GM12878 (cell line): ENCODE measurements at regions not wholly inside any gene's neighbourhood (a gene's known extent, or its start where the extent isn't known, plus 50 kb on each side); places are given as distances from the start of the nearest gene placed in this dataset.

ENCODE experiments used
- ATAC-seq: fragments of 200-7000 bp; cut with Tn5 transposase; 3 replicates; pipeline ENCODE4 v1.9.1; 2020; ENCODE audit warnings: mild to moderate bottlenecking, moderate library complexity
- BruUV-seq: library from RNA; stranded (reverse); fragments of 400-500 nt; replicated peaks from 2 replicates; lab custom pipeline; 2021; lab: Mats Ljungman, UMichigan
- CTCF ChIA-PET: fragments of 300-600 bp; sonication (Branson Sonifier 250); formaldehyde crosslinking; extraction: SDS; loops from one replicate; lab custom pipeline; 2021; ENCODE audit warnings: inconsistent platforms; lab: Yijun Ruan, JAX
- POLR2A ChIA-PET: fragments of 350-600 bp; formaldehyde crosslinking; extraction: SDS; loops from one replicate; lab custom pipeline; 2021; ENCODE audit warnings: inconsistent platforms; lab: Charles Lee
- RAD21 ChIA-PET: fragments of 300-600 bp; sonication (Branson Sonifier 250); formaldehyde crosslinking; loops from one replicate; lab custom pipeline; 2023; ENCODE audit warnings: antibody characterized with exemption; ENCODE audit not compliant: unreplicated experiment; lab: Charles Lee
- SMC1A ChIA-PET: fragments of 300-600 bp; sonication (Branson Sonifier 250); formaldehyde crosslinking; loops from one replicate; lab custom pipeline; 2023; ENCODE audit not compliant: unreplicated experiment, uncharacterized antibody; lab: Charles Lee
- DNase-seq: peaks from one replicate; pipeline ENCODE4 v3.0.0-alpha.2; 2011; ENCODE audit warnings: low read depth, low spot score
- FAIRE-seq: peaks from 3 replicates; lab custom pipeline; 2011; peaks lifted over from hg19 to GRCh38; lab: Jason Lieb, UNC
- H2AFZ ChIP-seq: 2 replicates; pipeline ENCODE4 v1.6.0; 2011; ENCODE audit warnings: low read depth, low read length, control low read depth; ENCODE audit not compliant: control insufficient read depth
- H3K27ac ChIP-seq: 2 replicates; pipeline ENCODE4 v1.5.1; 2011; ENCODE audit warnings: control low read depth; ENCODE audit not compliant: control insufficient read depth, insufficient read depth
- H3K27me3 ChIP-seq, 2 experiments: replicated peaks in 1 of 2; 2 replicates each; pipeline versions ENCODE4 v1.6.0 to v1.6.1; 2011; ENCODE audit warnings: low read length in 1 of 2; ENCODE audit not compliant: control insufficient read depth in 2 of 2, insufficient read depth in 2 of 2
- H3K36me3 ChIP-seq, 2 experiments: 2 replicates each; pipeline ENCODE4 v1.5.1; 2011; ENCODE audit warnings: low read length in 1 of 2; ENCODE audit not compliant: control insufficient read depth in 2 of 2, insufficient read depth in 2 of 2
- H3K4me1 ChIP-seq: 2 replicates; pipeline ENCODE4 v1.6.1; 2011; ENCODE audit warnings: mild to moderate bottlenecking, low read length, moderate library complexity, mixed read lengths; ENCODE audit not compliant: control insufficient read depth, insufficient read depth
- H3K4me2 ChIP-seq: 2 replicates; pipeline ENCODE4 v1.6.0; 2011; ENCODE audit warnings: control low read depth; ENCODE audit not compliant: control insufficient read depth, insufficient read depth
- H3K4me3 ChIP-seq: fragments of 200-600 bp; sonication (generic); 2 replicates; pipeline ENCODE4 v1.5.1; 2016
- H3K79me2 ChIP-seq: 2 replicates; pipeline ENCODE4 v1.6.0; 2011; ENCODE audit warnings: low read length; ENCODE audit not compliant: control insufficient read depth, insufficient read depth
- H3K9ac ChIP-seq: 2 replicates; pipeline ENCODE4 v1.8.0; 2011; ENCODE audit warnings: low read length, control low read depth, mixed read lengths; ENCODE audit not compliant: control insufficient read depth, insufficient read depth
- H3K9me3 ChIP-seq: replicated peaks from 3 replicates; pipeline ENCODE4 v1.5.1; 2011; ENCODE audit warnings: mild to moderate bottlenecking, low read length; ENCODE audit not compliant: control insufficient read depth, insufficient read depth
- H4K20me1 ChIP-seq: 2 replicates; pipeline ENCODE4 v1.6.0; 2011; ENCODE audit not compliant: control insufficient read depth, insufficient read depth
- HDAC6 ChIP-seq: fragments of 200-600 bp; sonication (generic); IDR thresholded peaks from one replicate; pipeline ENCODE4 v1.8.0; 2017; ENCODE audit warnings: antibody characterized with exemption; ENCODE audit not compliant: unreplicated experiment
- NR2C1 ChIP-seq: fragments of 450-650 bp; IDR thresholded peaks from 2 replicates; pipeline ENCODE4 v1.6.1; 2017; ENCODE audit warnings: antibody characterized with exemption, mild to moderate bottlenecking, moderate library complexity
- PBX3 ChIP-seq: IDR thresholded peaks from 2 replicates; pipeline ENCODE4 v1.6.1; 2011; ENCODE audit warnings: mild to moderate bottlenecking, low read depth, low read length, moderate library complexity; ENCODE audit not compliant: insufficient replicate concordance
- WRNIP1 ChIP-seq: IDR thresholded peaks from 2 replicates; pipeline ENCODE4 v1.6.1; 2011; ENCODE audit warnings: low read depth, low read length, improper control_type of control experiment, borderline replicate concordance
- ZBTB4 ChIP-seq: fragments of 450-650 bp; formaldehyde crosslinking; IDR thresholded peaks from 2 replicates; pipeline ENCODE4 v1.4.0; 2022; ENCODE audit warnings: mild to moderate bottlenecking, moderate library complexity
- WGBS: methylation state at CpG from one replicate; pipeline ENCODE4 v1.1.6; 2016; ENCODE audit warnings: low lambda C conversion rate; ENCODE audit not compliant: insufficient replicate concordance, insufficient coverage; ENCODE audit errors: missing lambda C conversion rate; 5-methylcytosine and 5-hydroxymethylcytosine counted together
- in situ Hi-C: fragments of 300-500 bp; cut with MboI; formaldehyde crosslinking; loops from 9 replicates; pipeline ENCODE4 v1.14.3; 2018; ENCODE audit warnings: mixed read lengths
- intact Hi-C: fragments of 100-400 bp; cut with micrococcal nuclease; formaldehyde crosslinking; loops from one replicate; pipeline ENCODE4 v1.14.2; 2022; ENCODE audit not compliant: unreplicated experiment
- TF ChIP-seq, protein P1 (sequence below): fragments of 450-650 bp; IDR thresholded peaks from 2 replicates; pipeline ENCODE4 v1.6.1; 2018; ENCODE audit warnings: borderline replicate concordance, mild to moderate bottlenecking; ENCODE audit not compliant: partially characterized antibody

- no TSS peak for BruUV-seq
- H3K4me1 ChIP-seq = no peaks in the 10 kb centered on the region
- H3K9me3 ChIP-seq = no peaks in the 10 kb centered on the region
- no peak overlapping the region for H3K4me2 ChIP-seq
- no peak overlapping the region for H3K4me3 ChIP-seq
- 60% methylated on average over 6 of the region's 6 CpGs for WGBS
- SMC1A ChIA-PET = no interaction called here
- RAD21 ChIA-PET = no interaction called here
- H2AFZ ChIP-seq = no peak overlapping the region
- DNase-seq (no peak), FAIRE-seq (no peak), ATAC-seq (no peak)
- H3K79me2 ChIP-seq = no peaks in the 10 kb centered on the region
- no peak for TF ChIP-seq PBX3
- no peak for TF ChIP-seq WRNIP1
- TF ChIP-seq ZBTB4 = no peak
- no peak for TF ChIP-seq NR2C1
- TF ChIP-seq, protein P1, sequence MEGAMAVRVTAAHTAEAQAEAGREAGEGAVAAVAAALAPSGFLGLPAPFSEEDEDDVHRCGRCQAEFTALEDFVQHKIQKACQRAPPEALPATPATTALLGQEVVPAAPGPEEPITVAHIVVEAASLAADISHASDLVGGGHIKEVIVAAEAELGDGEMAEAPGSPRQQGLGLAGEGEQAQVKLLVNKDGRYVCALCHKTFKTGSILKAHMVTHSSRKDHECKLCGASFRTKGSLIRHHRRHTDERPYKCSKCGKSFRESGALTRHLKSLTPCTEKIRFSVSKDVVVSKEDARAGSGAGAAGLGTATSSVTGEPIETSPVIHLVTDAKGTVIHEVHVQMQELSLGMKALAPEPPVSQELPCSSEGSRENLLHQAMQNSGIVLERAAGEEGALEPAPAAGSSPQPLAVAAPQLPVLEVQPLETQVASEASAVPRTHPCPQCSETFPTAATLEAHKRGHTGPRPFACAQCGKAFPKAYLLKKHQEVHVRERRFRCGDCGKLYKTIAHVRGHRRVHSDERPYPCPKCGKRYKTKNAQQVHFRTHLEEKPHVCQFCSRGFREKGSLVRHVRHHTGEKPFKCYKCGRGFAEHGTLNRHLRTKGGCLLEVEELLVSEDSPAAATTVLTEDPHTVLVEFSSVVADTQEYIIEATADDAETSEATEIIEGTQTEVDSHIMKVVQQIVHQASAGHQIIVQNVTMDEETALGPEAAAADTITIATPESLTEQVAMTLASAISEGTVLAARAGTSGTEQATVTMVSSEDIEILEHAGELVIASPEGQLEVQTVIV = no peak
- TF ChIP-seq HDAC6 = no peak
- H3K9ac ChIP-seq = no peak overlapping the region
- intact Hi-C loops (no loop called here), in situ Hi-C loops (no loop called here)
- H3K36me3 ChIP-seq = no peaks in the 10 kb centered on the region
- no peaks in the 10 kb centered on the region for H4K20me1 ChIP-seq
- H3K27me3 ChIP-seq = no peaks in the 10 kb centered on the region
- POLR2A ChIA-PET = no interaction called here
- CTCF ChIA-PET = no interaction called here
- no peak overlapping the region for H3K27ac ChIP-seq
These were observed 77.2 kb upstream of the IRX3 start for GRCh38 chr16:54363766-54364165.
